ENCODE measurements at regions not wholly inside any gene's neighbourhood (a gene's known extent, or its start where the extent isn't known, plus 50 kb on each side); places are given as distances from the start of the nearest gene placed in this dataset.

GRCh38 chr4:1575418-1576303, 108.5 kb downstream of the FAM53A start:
- no peak for TF ChIP-seq CTCF (conservative IDR thresholded peaks at IDR 0.05; ENCODE audit: low read depth, low read length)
- H3K4me3 ChIP-seq (ENCODE audit: low read length), result no peak overlapping the region
- no peak for DNase-seq (ENCODE audit: low read depth)

GRCh38 chr4:1574601-1575417, 109.3 kb downstream of the FAM53A start:
- TF ChIP-seq CTCF (conservative IDR thresholded peaks at IDR 0.05; ENCODE audit: low read depth, low read length), result no peak

GRCh38 chr4:1573830-1574459, 110.2 kb downstream of the FAM53A start:
- DNase-seq (ENCODE audit: low read depth), result no peak
- H3K4me3 ChIP-seq (ENCODE audit: low read length), result no peak overlapping the region
- no peak for TF ChIP-seq CTCF (conservative IDR thresholded peaks at IDR 0.05; ENCODE audit: low read depth, low read length)

More at GRCh38 chr4:1574601-1575417, 109.3 kb downstream of the FAM53A start:
- H3K4me3 ChIP-seq (ENCODE audit: low read length), result no peak overlapping the region
- no peak for DNase-seq (ENCODE audit: low read depth)

- no peak for TF ChIP-seq CTCF (conservative IDR thresholded peaks at IDR 0.05; ENCODE audit: low read depth, low read length)
- DNase-seq (ENCODE audit: low read depth), result no peak
- no peak overlapping the region for H3K4me3 ChIP-seq (ENCODE audit: low read length)
These were observed 111.0 kb downstream of the FAM53A start for GRCh38 chr4:1572964-1573720.

GRCh38 chr4:1572521-1572920, 111.6 kb downstream of the FAM53A start:
- no peak overlapping the region for H3K4me3 ChIP-seq (ENCODE audit: low read length)
- DNase-seq (ENCODE audit: low read depth), result no peak
- TF ChIP-seq CTCF (conservative IDR thresholded peaks at IDR 0.05; ENCODE audit: low read depth, low read length), result no peak

- H3K4me3 ChIP-seq (ENCODE audit: low read length), result no peak overlapping the region
- no peak for DNase-seq (ENCODE audit: low read depth)
- TF ChIP-seq CTCF (conservative IDR thresholded peaks at IDR 0.05; ENCODE audit: low read depth, low read length), result no peak
These were observed 112.1 kb downstream of the FAM53A start for GRCh38 chr4:1572010-1572385.
